Tibial artery (tissue), 4 donors: ENCODE measurements at regions not wholly inside any gene's neighbourhood (a gene's known extent, or its start where the extent isn't known, plus 50 kb on each side); places are given as distances from the start of the nearest gene placed in this dataset.

Source experiments
- DNase-seq, 2 donors: peaks; one replicate each; pipeline ENCODE4 v3.0.0-alpha.2; 2019
- H3K27ac ChIP-seq, 2 donors: fragments of 200-600 bp; sonication (generic) in 1 of 2; 1 replicate in 1 of 2; 2 replicates in 1 of 2; pipeline ENCODE4 v1.5.1; 2018 to 2019; ENCODE audit warnings: mild to moderate bottlenecking in 1 of 2
- H3K27me3 ChIP-seq, 2 donors: fragments of 200-600 bp; sonication (generic) in 1 of 2; one replicate each; pipeline versions ENCODE4 v1.5.1 to v1.6.0; 2016 to 2019
- H3K36me3 ChIP-seq, 3 donors: fragments of 200-600 bp; sonication (generic) in 2 of 3; one replicate each; pipeline ENCODE4 v1.5.1; 2016 to 2019; ENCODE audit warnings: mild to moderate bottlenecking in 2 of 3
- H3K4me1 ChIP-seq, 4 donors: fragments of 200-600 bp; sonication (generic) in 2 of 4; 1 replicate in 3 of 4; 2 replicates in 1 of 4; pipeline ENCODE4 v1.5.1; 2016 to 2019
- H3K4me3 ChIP-seq, 2 donors: fragments of 200-600 bp; sonication (generic) in 1 of 2; 1 replicate in 1 of 2; 2 replicates in 1 of 2; pipeline ENCODE4 v1.5.1; 2018 to 2019; ENCODE audit warnings: mild to moderate bottlenecking in 2 of 2
- H3K9me3 ChIP-seq, 3 donors: fragments of 200-600 bp; sonication (generic) in 1 of 3; one replicate each; pipeline ENCODE4 v1.5.1; 2016 to 2019
- intact Hi-C: fragments of 100-400 bp; cut with DNase I; formaldehyde crosslinking; loops from one replicate; pipeline ENCODE4 v1.15.0; 2023; ENCODE audit warnings: low total_unique reads
- TF ChIP-seq, protein P1 (sequence below), 2 experiments: fragments of 200-600 bp in 1 of 2; fragments of 450-650 bp in 1 of 2; IDR thresholded peaks; one replicate each; pipeline ENCODE4 v1.5.1; 2017 to 2019; ENCODE audit warnings: antibody characterized with exemption in 2 of 2, mild to moderate bottlenecking in 1 of 2, moderate library complexity in 1 of 2

DNA sequence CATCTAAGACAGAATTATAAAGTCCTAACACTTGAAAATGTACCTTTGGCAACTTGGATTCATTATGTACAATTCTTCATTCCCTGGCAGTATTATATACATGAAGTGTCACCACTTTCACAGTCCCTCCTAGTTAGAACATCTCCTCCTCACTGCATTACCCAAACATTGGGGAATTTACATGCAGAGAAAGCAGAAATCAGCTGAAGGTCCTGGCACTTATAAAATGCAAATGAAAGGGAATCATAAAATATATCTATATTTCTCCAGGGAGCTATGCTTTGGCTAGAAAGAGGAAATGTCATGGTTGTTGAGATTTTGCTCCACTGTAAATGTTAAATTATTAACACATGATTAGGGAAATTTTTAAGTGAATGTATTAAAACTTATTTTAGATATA lies 835.6 kb upstream of the SLIT2 start:
- intact Hi-C loops: no loop called here
- Histone ChIP-seq H3K27me3 (no peaks in the 10 kb centered on the region), H3K4me3 (no peak overlapping the region), H3K36me3 (no peaks in the 10 kb centered on the region), H3K9me3 (no peaks in the 10 kb centered on the region), H3K4me1 (no peaks in the 10 kb centered on the region), H3K27ac (no peak overlapping the region)
- no peak for DNase-seq
- TF ChIP-seq, protein P1, sequence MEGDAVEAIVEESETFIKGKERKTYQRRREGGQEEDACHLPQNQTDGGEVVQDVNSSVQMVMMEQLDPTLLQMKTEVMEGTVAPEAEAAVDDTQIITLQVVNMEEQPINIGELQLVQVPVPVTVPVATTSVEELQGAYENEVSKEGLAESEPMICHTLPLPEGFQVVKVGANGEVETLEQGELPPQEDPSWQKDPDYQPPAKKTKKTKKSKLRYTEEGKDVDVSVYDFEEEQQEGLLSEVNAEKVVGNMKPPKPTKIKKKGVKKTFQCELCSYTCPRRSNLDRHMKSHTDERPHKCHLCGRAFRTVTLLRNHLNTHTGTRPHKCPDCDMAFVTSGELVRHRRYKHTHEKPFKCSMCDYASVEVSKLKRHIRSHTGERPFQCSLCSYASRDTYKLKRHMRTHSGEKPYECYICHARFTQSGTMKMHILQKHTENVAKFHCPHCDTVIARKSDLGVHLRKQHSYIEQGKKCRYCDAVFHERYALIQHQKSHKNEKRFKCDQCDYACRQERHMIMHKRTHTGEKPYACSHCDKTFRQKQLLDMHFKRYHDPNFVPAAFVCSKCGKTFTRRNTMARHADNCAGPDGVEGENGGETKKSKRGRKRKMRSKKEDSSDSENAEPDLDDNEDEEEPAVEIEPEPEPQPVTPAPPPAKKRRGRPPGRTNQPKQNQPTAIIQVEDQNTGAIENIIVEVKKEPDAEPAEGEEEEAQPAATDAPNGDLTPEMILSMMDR (IDR thresholded peaks at IDR 0.05): no peak

DNA sequence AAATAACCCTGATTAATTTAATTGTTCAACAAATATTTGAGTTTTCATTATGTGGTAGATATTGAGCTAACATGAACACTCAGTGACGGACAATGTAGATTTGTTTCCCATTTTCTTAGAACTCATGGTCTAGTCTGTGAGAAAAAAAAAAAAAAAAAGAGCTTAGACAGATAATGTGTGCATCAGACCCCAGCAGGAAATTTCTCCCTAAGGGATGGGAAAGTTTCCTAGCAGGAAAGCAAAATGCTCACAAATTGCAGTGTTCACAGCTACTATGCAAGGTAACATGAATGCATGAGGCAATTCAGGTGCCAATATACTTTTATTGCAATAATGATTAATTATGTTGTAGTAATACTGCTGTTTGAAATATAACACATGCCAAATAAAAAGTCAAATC lies 843.2 kb upstream of the SLIT2 start:
- intact Hi-C loops: no loop called here
- Histone ChIP-seq H3K36me3 (no peaks in the 10 kb centered on the region), H3K27ac (no peak overlapping the region), H3K27me3 (no peaks in the 10 kb centered on the region), H3K4me3 (no peak overlapping the region), H3K9me3 (no peaks in the 10 kb centered on the region), H3K4me1 (no peaks in the 10 kb centered on the region)
- TF ChIP-seq, protein P1 (IDR thresholded peaks at IDR 0.05): no peak
- DNase-seq: no peak

DNA sequence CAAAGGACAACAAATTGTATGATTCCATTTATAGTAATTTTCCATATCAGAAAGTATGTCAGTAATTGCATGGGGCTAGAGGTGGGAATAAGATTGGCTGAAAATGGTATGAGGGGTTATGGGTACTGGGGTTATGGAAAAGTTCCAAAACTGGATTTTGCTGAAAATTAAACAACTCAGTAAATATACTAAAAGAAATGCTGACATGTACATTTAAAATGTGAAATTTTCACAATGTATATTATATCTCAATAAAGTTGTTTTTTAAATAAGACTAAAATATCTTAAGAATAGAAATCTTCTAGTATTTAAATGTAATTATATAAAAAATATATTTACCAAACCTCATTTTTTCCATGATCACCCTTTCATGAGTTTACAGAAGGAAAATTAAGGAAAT lies 844.9 kb upstream of the SLIT2 start:
- Histone ChIP-seq H3K36me3 (no peaks in the 10 kb centered on the region), H3K9me3 (no peaks in the 10 kb centered on the region), H3K27ac (no peak overlapping the region), H3K27me3 (no peaks in the 10 kb centered on the region), H3K4me1 (peaks cover 0 to 9% (median 0%) of the 10 kb centered on the region in 4 donors), H3K4me3 (no peak overlapping the region)
- TF ChIP-seq, protein P1 (IDR thresholded peaks at IDR 0.05): no peak
- DNase-seq: no peak
- intact Hi-C loops: no loop called here

DNA sequence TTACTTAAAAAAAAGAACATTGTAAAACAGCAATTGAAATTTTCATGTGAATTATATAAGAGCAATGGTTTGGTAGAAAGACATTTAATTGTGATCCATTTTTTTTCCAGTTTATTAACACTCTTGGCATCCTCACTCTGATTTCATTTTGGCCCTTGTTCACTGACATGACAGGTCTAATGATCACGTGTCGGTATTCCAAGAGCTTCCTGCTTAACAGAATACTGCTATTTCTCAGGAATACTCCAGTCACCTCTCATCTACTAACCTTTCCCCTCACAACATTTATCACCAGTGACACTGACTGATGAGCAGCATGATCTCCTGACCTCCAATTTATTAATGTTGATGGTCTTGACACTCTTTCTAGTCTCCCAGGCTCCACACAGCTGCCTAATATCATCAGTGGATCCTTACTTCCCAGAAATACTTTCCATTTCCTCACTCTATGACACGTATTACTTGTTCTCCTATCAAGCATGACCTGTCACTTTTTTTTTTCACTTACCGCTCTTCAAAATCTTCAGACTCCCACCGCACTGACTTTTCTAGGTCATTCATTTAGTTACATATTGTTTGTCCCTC lies 847.8 kb upstream of the SLIT2 start:
- H3K27me3 ChIP-seq: no peaks in the 10 kb centered on the region
- H3K4me3 ChIP-seq: no peak overlapping the region
- TF ChIP-seq, protein P1 (IDR thresholded peaks at IDR 0.05): no peak
- intact Hi-C loops: no loop called here
- H3K4me1 ChIP-seq: peaks cover 0 to 27% (median 0%) of the 10 kb centered on the region in 4 donors
- no peaks in the 10 kb centered on the region for H3K9me3 ChIP-seq
- H3K36me3 ChIP-seq: no peaks in the 10 kb centered on the region
- DNase-seq: no peak
- no peak overlapping the region for H3K27ac ChIP-seq

DNA sequence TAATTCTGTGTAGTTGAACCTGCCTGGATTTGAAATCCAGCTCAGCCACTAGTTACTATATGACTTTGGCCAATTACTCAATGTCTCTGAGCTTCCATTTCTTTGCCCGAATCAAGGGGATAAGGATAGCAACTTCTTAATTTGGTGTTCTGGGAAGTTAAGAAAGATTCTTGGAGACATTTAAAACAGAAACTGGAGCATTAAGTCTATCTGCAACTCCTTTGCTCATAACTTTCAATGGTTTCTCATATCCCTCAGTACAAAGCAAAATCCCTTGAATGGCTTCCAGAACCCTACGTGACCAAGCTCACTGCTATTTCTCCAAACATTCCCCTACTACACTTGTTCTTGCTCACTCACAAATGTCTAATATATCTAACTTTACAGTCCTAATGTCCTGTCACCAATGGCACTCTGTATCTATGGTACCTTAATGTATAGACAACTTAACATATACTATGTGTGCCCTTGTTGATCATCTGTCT lies 849.1 kb upstream of the SLIT2 start:
- Histone ChIP-seq H3K4me1 (peaks cover 0 to 27% (median 0%) of the 10 kb centered on the region in 4 donors), H3K36me3 (no peaks in the 10 kb centered on the region), H3K27me3 (no peaks in the 10 kb centered on the region), H3K9me3 (no peaks in the 10 kb centered on the region), H3K27ac (no peak overlapping the region), H3K4me3 (no peak overlapping the region)
- DNase-seq: no peak
- intact Hi-C loops: no loop called here
- TF ChIP-seq, protein P1 (IDR thresholded peaks at IDR 0.05): no peak
